ENCODE measurements at regions not wholly inside any gene's neighbourhood (a gene's known extent, or its start where the extent isn't known, plus 50 kb on each side); places are given as distances from the start of the nearest gene placed in this dataset.
"Not testable (repeated sequence)": the region's sequence is repeated elsewhere in the genome, so short reads cannot be mapped to it uniquely, and the experiment has no call there.

DNA sequence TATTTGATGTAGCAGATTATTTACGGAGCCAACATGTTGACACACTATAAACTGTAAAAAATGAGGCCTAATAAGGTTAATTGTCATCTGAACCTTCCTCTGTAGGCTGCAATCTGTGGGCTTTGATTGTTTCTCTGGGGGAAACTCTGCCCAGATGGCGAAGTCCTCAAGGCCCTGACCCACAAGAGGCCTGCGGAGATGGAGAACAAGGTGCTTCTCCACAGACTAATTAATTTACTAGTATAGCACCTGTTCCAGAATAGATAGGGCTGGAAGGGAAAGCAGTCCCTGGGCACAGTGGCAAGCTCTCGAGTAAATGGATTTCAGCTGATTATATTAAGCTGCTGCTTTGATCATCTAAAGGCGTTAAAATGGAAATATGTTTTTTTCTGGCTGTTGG is 338.8 kb upstream of the DNAJC19 start:
- DNase-seq: no peak

DNA sequence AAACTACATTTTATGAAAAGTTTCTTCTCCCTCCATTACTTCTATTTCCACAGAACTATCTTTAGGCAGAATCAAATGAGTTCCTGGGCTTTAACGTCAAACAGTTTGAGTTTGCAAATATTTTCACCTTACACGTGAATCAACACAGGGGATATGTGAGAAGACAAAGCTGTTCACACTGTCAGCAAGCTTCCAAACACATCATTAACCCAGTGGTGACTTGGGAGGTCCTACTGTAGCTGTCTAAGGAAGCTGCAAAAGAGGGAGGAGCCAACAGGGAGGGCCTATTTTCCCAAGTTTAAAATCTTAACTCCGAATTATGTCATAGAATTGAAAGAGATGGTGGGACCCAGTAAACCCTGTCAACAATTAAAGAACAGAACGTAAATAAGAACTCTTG is 337.8 kb upstream of the DNAJC19 start:
- no peak for DNase-seq

DNA sequence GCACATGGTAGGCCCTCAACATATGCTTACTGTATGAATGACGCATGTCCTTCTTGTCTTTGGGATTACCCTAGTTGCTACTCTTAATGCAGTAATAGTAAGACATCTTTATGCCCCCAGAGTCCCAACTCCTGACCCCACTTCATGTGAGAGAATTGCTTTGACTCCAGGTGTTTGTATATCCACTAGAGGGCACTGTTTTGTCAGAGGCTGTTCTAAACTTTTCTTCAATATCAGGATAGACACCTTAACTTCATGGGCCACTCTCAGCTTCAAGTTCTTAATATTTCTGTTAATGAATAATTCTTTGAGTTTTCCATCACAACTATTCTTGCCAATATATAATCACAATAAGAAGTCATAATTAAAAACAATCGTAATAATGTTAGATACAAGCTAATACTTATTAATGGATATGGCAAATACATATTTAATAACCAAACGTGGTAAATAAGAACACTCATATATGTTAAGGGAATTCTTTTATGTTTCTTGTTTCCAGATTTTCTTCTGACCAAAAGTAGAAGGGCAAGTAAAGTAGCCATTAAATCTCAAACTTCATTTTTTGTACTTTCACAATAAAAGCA is 337.2 kb upstream of the DNAJC19 start:
- DNase-seq: peak in 1 of 2 experiments; percentile 51

DNA sequence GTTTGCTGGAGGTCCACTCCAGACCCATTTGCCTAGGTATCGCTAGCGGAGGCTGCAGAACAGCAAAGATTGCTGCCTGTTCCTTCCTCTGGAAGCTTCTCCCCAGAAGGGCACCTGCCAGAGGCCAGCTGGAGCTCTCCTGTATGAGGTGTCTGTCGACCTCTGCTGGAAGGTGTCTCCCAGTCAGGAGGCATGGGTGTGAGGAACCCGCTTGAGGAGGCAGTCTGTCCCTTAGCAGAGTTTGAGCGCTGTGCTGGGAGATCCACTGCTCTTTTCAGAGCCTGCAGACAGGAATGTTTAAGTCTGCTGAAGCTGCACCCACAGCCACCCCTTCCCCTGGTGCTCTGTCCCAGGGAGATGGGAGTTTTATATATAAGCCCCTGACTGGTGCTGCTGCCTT is 335.0 kb upstream of the DNAJC19 start:
- DNase-seq: not testable (repeated sequence)

DNA sequence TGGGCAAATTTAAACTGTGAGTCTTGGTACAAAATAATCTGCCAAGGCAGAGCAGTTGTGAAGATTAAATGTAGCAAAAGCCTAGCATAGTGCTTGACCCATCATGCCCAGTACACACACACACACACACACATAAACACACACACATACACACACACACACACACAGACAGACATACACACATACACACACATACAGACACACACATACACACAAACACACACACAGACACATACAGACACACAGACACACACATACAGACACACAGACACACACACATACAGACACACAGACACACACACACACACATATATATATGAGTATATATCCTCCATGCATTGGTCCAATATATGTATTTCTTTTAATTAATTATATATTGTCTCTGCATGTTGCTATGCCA is 328.8 kb upstream of the DNAJC19 start:
- no peak for DNase-seq

DNA sequence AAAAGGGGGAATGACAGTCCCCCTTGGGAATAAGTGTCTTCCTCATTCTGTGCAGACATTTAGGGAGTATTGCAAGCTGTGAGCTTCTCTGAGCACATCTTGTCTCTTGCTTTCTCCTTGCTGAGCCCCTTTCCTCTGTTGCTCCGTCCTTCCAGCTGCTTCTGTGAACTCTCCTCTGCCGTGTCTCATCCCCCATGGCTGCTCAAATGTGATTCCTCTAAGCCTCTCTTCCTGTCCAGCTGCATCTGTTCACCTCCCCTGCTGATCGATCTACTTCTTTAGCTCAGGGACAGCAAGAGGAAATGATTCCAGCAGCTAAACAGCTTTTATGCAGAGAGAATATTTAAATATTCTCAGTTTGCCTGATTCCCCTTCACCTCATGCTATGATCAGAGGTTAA is 328.0 kb upstream of the DNAJC19 start:
- DNase-seq: no peak

DNA sequence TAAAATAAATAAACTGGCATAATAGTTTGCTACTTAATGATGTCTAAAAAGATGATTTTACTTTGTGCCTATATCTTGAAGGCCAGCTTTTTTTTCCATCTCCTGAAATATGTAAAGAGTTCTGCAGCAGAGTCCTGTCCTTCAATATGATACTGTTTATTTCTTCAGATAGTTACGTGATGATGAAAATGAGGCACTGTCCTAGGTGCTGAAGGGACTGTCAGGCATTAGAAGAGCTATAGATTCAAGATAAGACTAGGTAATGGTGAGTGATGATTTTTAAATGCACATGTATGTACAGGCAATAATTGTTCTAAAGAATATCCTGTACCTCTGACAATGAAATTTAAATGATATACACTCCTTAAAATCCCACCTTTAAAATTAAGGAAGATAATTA is 326.9 kb upstream of the DNAJC19 start:
- DNase-seq: no peak

DNA sequence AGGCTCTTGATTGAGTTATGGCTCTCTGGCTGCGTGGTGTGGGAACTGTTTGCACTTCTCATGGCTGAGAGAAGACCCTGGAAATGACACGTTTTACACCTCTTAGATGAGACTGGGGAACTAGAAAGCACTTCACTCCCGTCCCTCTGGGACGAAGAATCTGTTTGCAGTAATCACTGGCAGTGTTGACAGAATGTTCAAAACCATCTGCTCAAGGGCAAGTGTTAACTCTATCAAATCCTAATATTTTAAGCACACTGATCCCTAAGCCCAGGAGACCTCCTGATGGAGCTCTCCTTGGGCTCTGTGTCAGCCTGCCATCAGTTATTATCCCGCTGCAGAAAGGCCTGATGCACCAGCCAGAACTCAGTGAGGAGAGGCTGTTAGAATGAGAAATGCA is 323.8 kb upstream of the DNAJC19 start:
- DNase-seq: no peak

DNA sequence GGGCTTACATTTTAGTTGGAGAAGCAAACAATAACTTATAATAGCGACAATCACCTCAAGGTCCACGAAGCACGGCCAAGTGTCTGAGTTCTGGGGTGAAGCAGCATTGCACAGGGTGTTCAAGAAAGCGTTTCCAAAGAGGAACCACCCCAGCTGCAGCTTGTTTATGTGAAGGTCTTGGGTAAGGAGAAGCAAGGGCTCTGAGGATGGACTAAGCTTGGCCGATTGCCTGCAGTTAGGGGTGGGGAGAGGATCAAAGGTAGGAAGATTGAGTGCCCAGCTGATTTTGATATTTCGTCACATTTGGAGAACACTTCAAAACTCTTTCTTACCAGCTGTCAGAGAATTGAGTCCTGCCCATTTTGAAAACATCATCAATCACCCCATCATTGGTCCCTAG is 321.6 kb upstream of the DNAJC19 start:
- no peak for DNase-seq

DNA sequence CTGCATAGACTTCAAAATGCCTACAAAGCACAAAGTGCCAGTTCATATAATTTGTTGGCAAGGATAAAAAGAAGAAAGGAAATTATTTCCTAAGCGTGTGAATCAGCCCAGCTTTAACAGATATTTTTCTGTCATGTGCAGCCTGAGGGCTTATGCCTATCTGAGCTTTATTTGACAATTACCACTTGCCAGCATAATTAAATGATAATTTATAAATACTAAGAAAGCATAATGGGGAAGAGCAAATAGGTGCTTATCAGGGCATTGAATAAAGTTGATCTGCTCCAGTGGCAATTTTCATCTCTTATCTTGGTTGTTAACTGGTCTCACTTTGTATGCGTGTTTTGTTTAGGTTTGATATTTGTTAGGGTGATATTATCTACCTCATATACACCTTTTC is 313.4 kb upstream of the DNAJC19 start:
- no peak for DNase-seq

DNA sequence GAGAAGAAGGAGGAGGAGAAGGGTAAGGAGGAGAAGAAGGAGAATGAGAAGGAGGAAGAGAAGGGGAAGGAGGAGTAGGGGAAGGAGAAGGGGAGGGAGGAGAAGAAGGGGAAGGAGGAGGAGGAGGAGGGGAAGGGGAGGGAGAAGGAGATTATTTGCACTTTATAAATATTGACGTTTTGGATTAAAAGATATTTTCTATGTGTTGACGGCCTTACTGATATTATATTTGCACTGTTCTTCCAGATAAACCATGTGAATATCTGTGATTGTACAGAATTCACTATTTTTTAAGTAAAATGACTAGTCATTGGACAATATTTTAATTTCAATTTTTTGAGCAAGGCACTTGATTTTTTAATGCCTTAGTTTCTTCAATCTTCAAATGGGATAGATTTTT is 310.5 kb upstream of the DNAJC19 start:
- no peak for DNase-seq

DNA sequence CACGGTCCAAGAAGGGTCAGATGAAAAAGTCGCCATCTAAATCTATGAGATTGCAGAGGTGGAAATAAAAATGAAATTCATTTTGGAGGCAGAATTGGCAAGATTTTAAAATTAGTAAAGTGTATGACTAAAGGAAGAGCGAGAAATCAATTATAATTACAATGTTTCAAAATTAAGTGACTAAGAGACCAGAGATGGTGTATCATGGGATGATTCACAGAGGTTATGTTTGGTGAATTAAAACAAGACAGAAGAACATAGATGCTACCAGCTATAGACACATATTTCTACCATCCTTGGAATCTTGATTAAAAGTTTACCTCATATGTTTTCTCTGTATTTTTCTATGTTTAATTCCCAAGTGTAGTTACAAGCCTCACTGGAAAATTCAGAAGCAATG is 308.9 kb upstream of the DNAJC19 start:
- no peak for DNase-seq

DNA sequence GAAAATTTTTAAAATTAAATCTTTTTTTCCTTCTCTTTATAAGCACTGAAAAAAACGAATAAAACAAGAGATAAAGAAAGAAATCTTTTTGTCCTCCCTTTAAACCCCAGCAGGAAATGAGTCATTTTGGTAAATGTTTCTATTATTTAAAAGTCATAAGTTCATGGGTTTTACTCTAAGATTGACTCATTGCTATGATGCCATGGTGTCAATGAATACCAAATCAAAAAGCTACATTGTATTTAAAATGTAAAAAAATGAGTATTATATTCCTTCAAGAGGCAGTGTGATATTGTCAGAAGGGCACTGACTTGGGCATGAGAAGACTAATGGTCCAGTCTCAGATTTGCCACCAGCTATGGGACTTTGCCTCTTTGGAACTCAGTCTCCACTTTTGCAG is 303.4 kb upstream of the DNAJC19 start:
- peak in 1 of 2 experiments; percentile 35 for DNase-seq

DNA sequence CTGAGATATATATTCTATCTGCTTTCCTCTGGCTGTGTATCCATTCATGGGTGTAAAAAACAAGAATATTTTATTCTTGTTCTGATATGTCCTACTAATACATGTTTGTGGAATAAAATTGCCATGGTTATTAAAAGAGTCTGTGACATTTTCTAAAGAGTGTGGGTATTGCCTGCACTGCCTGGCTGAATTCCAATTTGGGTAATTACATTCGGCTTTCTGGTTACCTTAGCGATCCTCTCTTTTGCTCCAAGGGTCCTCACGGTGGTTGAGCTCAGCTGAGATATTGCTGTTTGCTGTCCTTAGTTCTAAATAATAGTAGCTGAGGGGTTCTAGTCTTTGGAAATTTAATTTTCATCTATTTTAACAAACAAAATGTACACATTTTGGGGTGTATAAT is 301.4 kb upstream of the DNAJC19 start:
- no peak for DNase-seq

DNA sequence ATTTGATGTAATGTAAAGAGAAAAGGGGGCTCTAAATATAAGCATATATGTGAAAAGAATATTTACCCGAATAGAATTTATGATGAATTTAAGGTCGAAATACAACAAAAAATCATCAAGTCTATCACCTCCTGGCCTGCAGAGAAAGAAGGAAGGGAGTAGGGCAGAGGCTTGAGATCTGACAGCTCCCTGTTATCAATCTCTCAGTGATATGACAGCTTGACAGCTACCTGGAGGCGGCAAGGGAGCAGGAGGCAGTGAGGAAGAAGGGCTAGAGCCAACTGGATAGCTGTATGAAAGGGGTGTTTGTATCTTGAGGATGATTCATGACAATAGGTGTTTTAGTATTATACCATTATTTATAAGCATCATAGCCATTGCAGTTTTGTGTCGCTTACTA is 299.8 kb upstream of the DNAJC19 start:
- DNase-seq: no peak

DNA sequence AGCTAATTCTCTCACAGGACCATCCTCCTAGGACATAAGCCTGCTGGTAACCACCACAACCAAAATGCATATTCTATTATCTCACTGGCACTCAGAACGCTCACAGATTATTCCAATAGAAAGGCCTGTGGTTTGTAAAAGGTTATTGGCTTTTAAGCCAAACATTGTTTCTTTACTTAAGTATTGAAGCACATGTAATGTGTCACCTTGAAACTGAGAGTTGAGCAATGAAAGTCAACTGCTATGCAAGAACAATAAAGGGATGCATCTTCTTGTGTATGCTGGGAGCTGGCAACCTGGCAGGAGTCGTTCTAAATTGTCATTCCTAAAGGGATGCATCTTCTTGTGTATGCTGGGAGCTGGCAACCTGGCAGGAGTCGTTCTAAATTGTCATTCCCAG is 298.6 kb upstream of the DNAJC19 start:
- no peak for DNase-seq

DNA sequence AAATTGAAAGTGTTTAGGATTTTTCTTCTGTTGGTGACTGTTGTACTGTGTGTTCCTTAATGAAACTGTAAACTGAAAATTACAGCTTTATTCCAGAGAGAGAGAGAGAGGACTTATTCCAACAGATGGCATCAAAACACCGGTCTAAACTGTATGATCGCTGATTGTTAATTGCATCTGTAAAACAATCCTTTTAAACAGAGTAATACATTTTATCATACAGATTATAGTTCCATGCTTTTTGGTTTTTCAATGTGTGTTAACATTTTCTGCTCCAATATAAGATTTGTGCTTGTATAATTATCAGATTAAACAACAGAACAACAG is 289.7 kb upstream of the DNAJC19 start:
- no peak for DNase-seq

DNA sequence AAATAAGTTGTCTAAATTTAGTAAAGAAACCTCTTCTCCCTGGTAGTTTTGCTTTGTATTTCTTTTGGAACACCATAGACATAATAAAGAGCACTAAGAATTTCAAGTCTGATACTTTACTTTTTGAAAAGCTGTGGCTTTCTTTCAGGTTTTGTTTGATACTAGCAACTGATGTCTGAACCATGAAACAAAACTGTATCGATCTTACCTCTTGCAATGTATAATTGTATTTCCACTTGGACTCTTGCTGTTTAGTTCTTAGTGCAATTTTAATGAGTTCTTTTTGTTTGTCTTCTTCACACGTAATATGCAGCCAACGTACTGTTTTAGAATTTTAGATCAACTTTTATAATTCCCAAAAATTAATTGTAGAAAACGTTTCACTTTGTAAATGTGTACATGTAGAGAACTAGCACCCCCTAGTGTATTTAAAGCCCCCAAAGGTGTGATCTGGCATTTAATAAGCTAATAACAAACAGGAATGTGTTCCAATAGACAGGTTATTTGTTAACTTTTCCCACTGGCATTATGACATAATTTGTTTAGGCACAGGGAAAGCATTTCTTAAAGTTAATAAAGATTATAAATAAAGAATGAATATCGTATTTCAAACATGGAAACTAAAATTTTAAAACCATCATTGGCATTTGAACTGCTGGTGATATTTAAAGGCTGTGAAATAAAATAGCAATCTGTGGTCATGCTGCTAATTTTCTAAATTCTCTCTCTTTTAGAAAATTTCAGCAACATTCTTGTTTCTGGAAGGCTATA is 289.1 kb upstream of the DNAJC19 start:
- no peak for DNase-seq

DNA sequence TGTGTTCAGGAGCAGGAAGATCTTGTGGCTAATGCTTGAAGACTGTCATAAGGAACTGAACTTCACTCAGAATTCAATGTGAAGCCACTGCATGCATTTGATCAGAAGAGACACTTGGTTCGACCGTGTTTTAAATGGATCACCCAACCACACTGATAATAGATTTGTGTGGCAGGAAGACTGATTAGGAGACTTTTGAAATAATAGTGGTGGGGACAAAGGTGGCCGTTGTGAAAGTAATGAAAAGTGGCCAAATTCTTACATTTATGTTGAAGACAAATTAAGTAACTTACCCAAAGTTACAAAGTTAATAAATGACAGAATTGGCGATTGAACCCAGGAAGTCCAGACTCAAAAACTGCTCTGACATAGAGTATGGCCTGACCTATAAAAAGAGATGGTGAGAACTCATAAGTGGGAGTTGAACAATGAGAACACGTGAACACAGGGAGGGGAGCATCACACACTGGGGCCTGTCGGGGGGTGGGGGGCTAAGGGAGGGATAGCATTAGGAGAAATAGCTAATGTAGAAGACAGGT is 286.9 kb upstream of the DNAJC19 start:
- no peak for DNase-seq

DNA sequence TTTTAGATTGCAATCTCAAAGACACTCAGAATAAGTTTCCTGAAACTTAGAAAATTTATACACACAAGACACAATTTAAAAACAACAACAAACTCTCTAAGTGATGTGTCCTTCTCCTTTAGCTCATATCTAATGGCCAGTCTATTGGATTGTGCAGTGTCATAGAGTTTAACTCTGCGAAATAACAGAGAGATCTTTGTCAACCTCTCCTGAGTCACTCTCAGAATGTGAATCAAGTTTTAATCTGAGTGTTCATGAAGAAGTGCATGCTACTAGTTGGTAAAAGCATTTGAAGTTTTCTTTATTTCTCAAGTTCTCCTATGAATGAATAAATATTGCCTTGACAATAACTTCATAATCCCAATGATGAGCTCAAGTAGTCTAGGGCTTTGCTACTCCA is 284.5 kb upstream of the DNAJC19 start:
- DNase-seq: no peak

DNA sequence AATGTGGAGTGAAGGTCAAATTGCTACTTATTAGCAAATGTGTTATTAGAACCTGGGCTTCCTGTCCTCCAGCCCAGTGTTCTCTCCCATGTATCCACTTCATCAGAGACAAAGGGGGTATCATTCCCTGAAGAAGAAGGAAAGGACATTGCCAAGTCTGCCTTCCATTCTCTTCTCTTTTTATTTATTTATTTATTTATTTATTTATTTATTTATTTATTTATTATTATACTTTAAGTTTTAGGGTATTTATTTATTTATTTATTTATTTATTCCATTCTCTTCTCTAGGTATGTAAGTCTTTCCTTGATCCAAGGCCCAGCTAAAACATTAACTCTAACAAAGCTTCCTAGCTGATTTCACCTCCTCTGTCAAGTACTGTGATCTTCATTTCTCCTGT is 277.8 kb upstream of the DNAJC19 start:
- DNase-seq: no peak

DNA sequence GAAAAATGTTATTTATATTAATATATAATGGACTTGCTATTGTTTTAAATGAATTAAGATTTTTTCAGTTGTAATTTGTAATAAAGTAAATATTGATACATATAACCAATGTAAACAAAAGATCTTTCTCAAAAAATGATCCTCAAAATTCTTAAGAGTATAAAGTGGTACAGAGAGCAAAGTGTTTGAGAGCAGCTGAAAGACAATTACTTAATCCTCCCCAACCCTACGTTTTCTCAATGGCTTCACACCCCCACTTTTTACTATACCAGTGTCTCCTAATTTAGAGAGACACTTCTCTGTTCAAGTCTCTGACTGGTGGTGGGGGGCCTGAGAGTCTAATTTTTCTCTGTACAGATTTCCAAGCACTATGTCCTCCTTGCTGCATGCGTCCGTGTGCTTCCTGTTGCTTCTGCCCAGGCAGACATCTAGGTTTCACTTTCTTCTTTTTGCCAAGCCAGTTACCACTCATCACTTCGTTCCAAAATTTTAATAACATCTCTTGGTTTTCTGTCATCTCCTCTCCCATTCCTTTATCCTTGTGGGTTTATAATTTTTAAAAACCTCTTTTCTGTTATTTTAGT is 276.3 kb upstream of the DNAJC19 start:
- no peak for DNase-seq

DNA sequence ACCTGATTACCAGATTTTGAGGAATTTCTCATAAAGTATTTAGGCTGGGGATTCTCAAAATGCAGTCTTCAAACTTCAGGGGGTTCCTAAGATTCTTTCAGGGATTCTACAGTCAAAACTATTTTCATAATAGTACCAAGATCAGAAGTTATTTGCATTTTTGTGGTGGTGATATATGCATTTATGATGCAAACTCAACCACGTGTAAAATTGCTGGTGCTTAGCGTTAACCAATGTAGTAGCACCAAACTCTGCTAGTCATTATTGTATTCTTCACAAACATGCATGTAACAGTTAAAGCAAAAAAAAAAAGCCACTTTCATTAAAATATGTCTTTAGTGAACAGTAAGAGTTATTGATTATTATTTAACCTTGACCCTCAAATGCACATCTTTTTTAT is 274.9 kb upstream of the DNAJC19 start:
- DNase-seq: no peak

DNA sequence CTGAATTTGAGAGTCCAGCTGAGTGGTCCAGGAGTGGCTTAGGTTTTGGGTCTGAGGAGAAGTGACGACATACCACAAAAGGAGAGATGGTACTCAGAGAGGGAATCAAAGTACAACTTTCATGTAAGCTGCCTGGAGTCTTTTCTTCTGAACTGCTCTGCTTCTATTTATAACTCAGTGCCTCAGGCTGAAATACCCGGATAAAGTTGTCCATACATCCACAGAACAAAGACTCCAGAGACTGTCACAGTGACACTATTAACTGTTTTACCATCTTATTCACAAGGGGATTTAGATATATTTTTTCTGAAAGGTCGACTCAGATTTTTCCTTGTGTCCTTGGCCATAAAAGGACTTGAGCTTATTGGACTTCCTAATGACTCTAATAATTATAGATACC is 264.3 kb upstream of the DNAJC19 start:
- no peak for DNase-seq

DNA sequence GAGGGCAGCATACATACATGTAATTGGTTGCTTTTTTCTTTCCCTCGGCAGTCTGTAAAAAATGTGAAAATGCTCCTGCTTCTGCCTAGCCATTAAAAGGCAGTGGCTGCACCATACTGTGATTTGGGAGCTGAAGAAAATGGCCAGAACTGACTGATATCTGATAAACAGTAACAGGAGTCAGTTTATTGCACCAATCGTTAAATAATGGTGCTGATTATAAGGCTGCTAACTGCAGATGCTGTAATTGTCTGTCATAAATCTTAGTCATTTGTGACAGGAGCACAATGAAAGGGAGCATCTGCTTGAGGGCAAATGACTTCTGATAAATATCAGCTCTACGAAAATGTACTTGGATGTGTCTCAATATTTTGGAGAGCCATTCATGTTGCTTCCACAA is 263.1 kb upstream of the DNAJC19 start:
- no peak for DNase-seq

Measured in SW 1271 (cell line).